Calu3 (cell line): ENCODE measurements at regions not wholly inside any gene's neighbourhood (a gene's known extent, or its start where the extent isn't known, plus 50 kb on each side); places are given as distances from the start of the nearest gene placed in this dataset.

Experiments used
- BruUV-seq: library from RNA; stranded (reverse); fragments of 400-500 nt; replicated peaks from 2 replicates; lab custom pipeline; 2021; lab: Mats Ljungman, UMichigan
- CTCF ChIA-PET: fragments of 300-600 bp; sonication (Branson Sonifier 250); formaldehyde crosslinking; loops from one replicate; lab custom pipeline; 2022; ENCODE audit warnings: antibody characterized with exemption; lab: Charles Lee
- DNase-seq: peaks from one replicate; pipeline ENCODE4 v3.0.0; 2022
- H3K27ac Mint-ChIP-seq: one replicate; pipeline ENCODE4 v1.8.0; 2022; ENCODE audit warnings: mixed read lengths; ENCODE audit not compliant: unreplicated experiment
- H3K27me3 Mint-ChIP-seq: one replicate; pipeline ENCODE4 v1.8.0; 2022; ENCODE audit warnings: mixed read lengths; ENCODE audit not compliant: unreplicated experiment
- H3K36me3 Mint-ChIP-seq: one replicate; pipeline ENCODE4 v1.8.0; 2022; ENCODE audit warnings: mild to moderate bottlenecking, moderate library complexity, mixed read lengths; ENCODE audit not compliant: insufficient read depth, unreplicated experiment
- H3K4me1 Mint-ChIP-seq: one replicate; pipeline ENCODE4 v1.8.0; 2022; ENCODE audit warnings: mild to moderate bottlenecking, low read depth, mixed read lengths; ENCODE audit not compliant: unreplicated experiment
- H3K4me3 Mint-ChIP-seq: one replicate; pipeline ENCODE4 v1.8.0; 2022; ENCODE audit warnings: mild to moderate bottlenecking, low read depth, moderate library complexity, mixed read lengths; ENCODE audit not compliant: unreplicated experiment
- H3K9me3 Mint-ChIP-seq: one replicate; pipeline ENCODE4 v1.8.0; 2022; ENCODE audit warnings: low read depth, mixed read lengths; ENCODE audit not compliant: unreplicated experiment
- CTCF ChIP-seq: fragments of 200-600 bp; IDR thresholded peaks from one replicate; pipeline ENCODE4 v1.8.0; 2022; ENCODE audit warnings: antibody characterized with exemption; ENCODE audit not compliant: unreplicated experiment
- intact Hi-C: fragments of 100-400 bp; cut with micrococcal nuclease; formaldehyde crosslinking; loops from one replicate; pipeline ENCODE4 v1.10.0; 2022; ENCODE audit not compliant: unreplicated experiment

GRCh38 chr22:27028093-27028492 lies 370.7 kb downstream of the MIAT start:
- H3K9me3 Mint-ChIP-seq: peaks cover 3% of the 10 kb centered on the region
- DNase-seq: no peak
- no TSS peak for BruUV-seq
- peaks cover 13% of the 10 kb centered on the region for H3K27me3 Mint-ChIP-seq
- CTCF ChIA-PET: no interaction called here
- peaks cover 10% of the 10 kb centered on the region for H3K4me1 Mint-ChIP-seq
- peaks cover 4% of the 10 kb centered on the region for H3K36me3 Mint-ChIP-seq
- H3K4me3 Mint-ChIP-seq: no peak overlapping the region
- no peak for TF ChIP-seq CTCF
- intact Hi-C loops: no loop called here
- no peak overlapping the region for H3K27ac Mint-ChIP-seq

GRCh38 chr22:27029584-27030130 lies 372.3 kb downstream of the MIAT start:
- Mint-ChIP-seq H3K27me3 (peaks cover 12% of the 10 kb centered on the region), H3K9me3 (peaks cover 3% of the 10 kb centered on the region), H3K27ac (no peak overlapping the region), H3K4me3 (no peak overlapping the region), H3K36me3 (peaks cover 4% of the 10 kb centered on the region), H3K4me1 (no peaks in the 10 kb centered on the region)
- DNase-seq: no peak
- no peak for TF ChIP-seq CTCF
- CTCF ChIA-PET: no interaction called here
- intact Hi-C loops: no loop called here
- BruUV-seq: no TSS peak

- Mint-ChIP-seq H3K27me3 (no peaks in the 10 kb centered on the region), H3K36me3 (peaks cover 4% of the 10 kb centered on the region), H3K9me3 (no peaks in the 10 kb centered on the region), H3K4me1 (no peaks in the 10 kb centered on the region), H3K27ac (no peak overlapping the region), H3K4me3 (no peak overlapping the region)
- no TSS peak for BruUV-seq
- no peak for TF ChIP-seq CTCF
- intact Hi-C loops: no loop called here
- CTCF ChIA-PET: no interaction called here
- DNase-seq: no peak
Measured at GRCh38 chr22:27032091-27032761, 374.8 kb downstream of the MIAT start.

GRCh38 chr22:27041745-27042310 lies 384.4 kb downstream of the MIAT start:
- H3K36me3 Mint-ChIP-seq: no peaks in the 10 kb centered on the region
- CTCF ChIA-PET: no interaction called here
- no peak for TF ChIP-seq CTCF
- peaks cover 19% of the 10 kb centered on the region for H3K4me1 Mint-ChIP-seq
- no TSS peak for BruUV-seq
- no peak for DNase-seq
- no peaks in the 10 kb centered on the region for H3K9me3 Mint-ChIP-seq
- H3K4me3 Mint-ChIP-seq: no peak overlapping the region
- peaks cover 9% of the 10 kb centered on the region for H3K27me3 Mint-ChIP-seq
- intact Hi-C loops: no loop called here
- no peak overlapping the region for H3K27ac Mint-ChIP-seq
